Osteoblast (primary cell): ENCODE measurements at regions not wholly inside any gene's neighbourhood (a gene's known extent, or its start where the extent isn't known, plus 50 kb on each side); places are given as distances from the start of the nearest gene placed in this dataset.

Experiments
- DNase-seq: peaks from one replicate; pipeline ENCODE4 v3.0.0; 2011; ENCODE audit warnings: low spot score, mixed read lengths; ENCODE audit not compliant: insufficient read length; ENCODE audit errors: missing footprints
- H2AFZ ChIP-seq: 2 replicates; pipeline ENCODE4 v1.6.0; 2011; ENCODE audit warnings: mild to moderate bottlenecking, low read length
- H3K27ac ChIP-seq: 2 replicates; pipeline ENCODE4 v1.5.1; 2011; ENCODE audit warnings: mild to moderate bottlenecking, low read depth, low read length, moderate library complexity
- H3K27me3 ChIP-seq: 2 replicates; pipeline ENCODE4 v1.6.0; 2012; ENCODE audit warnings: mild to moderate bottlenecking, control low read depth, inconsistent platforms, low read length, moderate library complexity; ENCODE audit not compliant: insufficient read depth
- H3K36me3 ChIP-seq: 2 replicates; pipeline ENCODE4 v1.5.1; 2011; ENCODE audit warnings: mild to moderate bottlenecking, low read length, control low read depth, moderate library complexity; ENCODE audit not compliant: insufficient read depth
- H3K4me1 ChIP-seq: 2 replicates; pipeline ENCODE4 v1.5.1; 2011; ENCODE audit warnings: mild to moderate bottlenecking, low read length, control low read depth, moderate library complexity; ENCODE audit not compliant: insufficient read depth
- H3K4me2 ChIP-seq: 2 replicates; pipeline ENCODE4 v1.6.0; 2011; ENCODE audit warnings: mild to moderate bottlenecking, low read length; ENCODE audit not compliant: insufficient read depth
- H3K4me3 ChIP-seq: fragments of 200-600 bp; sonication (generic); 3 replicates; pipeline ENCODE4 v1.5.1; 2012; ENCODE audit warnings: mild to moderate bottlenecking, low read length, inconsistent platforms; ENCODE audit not compliant: insufficient read depth
- H3K79me2 ChIP-seq: 2 replicates; pipeline ENCODE4 v1.6.0; 2012; ENCODE audit warnings: mild to moderate bottlenecking, low read length, control low read depth, inconsistent platforms; ENCODE audit not compliant: insufficient read depth
- H3K9me3 ChIP-seq: 2 replicates; pipeline ENCODE4 v1.5.1; 2011; ENCODE audit warnings: low read depth, low read length, control low read depth
- H4K20me1 ChIP-seq: 2 replicates; pipeline ENCODE4 v1.6.0; 2012; ENCODE audit warnings: mild to moderate bottlenecking, low read length, control low read depth; ENCODE audit not compliant: insufficient read depth
- TF ChIP-seq, protein P1 (sequence below): IDR thresholded peaks from 2 replicates; pipeline ENCODE4 v1.5.1; 2011; ENCODE audit warnings: mild to moderate bottlenecking, low read depth, low read length, moderate library complexity; ENCODE audit errors: extremely low read depth

- H4K20me1 ChIP-seq = no peaks in the 10 kb centered on the region
- no peaks in the 10 kb centered on the region for H3K4me1 ChIP-seq
- H3K27me3 ChIP-seq = no peaks in the 10 kb centered on the region
- H3K79me2 ChIP-seq = no peaks in the 10 kb centered on the region
- no peaks in the 10 kb centered on the region for H3K9me3 ChIP-seq
- no peak overlapping the region for H3K4me3 ChIP-seq
- no peak overlapping the region for H3K27ac ChIP-seq
- TF ChIP-seq, protein P1, sequence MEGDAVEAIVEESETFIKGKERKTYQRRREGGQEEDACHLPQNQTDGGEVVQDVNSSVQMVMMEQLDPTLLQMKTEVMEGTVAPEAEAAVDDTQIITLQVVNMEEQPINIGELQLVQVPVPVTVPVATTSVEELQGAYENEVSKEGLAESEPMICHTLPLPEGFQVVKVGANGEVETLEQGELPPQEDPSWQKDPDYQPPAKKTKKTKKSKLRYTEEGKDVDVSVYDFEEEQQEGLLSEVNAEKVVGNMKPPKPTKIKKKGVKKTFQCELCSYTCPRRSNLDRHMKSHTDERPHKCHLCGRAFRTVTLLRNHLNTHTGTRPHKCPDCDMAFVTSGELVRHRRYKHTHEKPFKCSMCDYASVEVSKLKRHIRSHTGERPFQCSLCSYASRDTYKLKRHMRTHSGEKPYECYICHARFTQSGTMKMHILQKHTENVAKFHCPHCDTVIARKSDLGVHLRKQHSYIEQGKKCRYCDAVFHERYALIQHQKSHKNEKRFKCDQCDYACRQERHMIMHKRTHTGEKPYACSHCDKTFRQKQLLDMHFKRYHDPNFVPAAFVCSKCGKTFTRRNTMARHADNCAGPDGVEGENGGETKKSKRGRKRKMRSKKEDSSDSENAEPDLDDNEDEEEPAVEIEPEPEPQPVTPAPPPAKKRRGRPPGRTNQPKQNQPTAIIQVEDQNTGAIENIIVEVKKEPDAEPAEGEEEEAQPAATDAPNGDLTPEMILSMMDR = no peak
- H3K36me3 ChIP-seq = no peaks in the 10 kb centered on the region
- H2AFZ ChIP-seq = no peak overlapping the region
- DNase-seq = no peak
- H3K4me2 ChIP-seq = no peak overlapping the region
Measured at GRCh38 chr11:50155508-50155907, 122.8 kb downstream of the OR4C45 start.

DNA sequence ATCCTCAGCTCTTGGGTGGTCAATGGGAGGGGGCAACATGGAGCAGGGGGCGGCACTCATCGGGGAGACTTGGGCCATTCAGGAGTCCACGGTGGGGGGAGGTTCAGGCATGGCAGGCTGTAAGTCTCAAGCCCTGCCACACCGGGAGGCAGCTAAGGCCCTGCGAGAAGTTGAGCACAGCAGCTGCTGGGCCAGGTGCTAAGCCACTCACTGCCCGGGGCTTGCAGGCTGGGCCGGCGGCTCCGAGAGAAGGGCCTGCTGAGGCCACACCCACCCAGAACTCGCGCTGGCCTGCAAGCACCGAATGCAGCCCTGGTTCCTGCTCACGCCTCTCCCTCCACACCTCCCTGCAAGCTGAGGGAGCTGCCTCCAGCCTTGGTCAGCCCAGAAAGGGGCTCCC, 131.4 kb downstream of the OR4C45 start:
- Histone ChIP-seq H3K4me3 (no peak overlapping the region), H3K9me3 (no peaks in the 10 kb centered on the region), H3K4me1 (no peaks in the 10 kb centered on the region), H3K36me3 (no peaks in the 10 kb centered on the region), H3K27ac (no peak overlapping the region), H2AFZ (no peak overlapping the region), H4K20me1 (no peaks in the 10 kb centered on the region), H3K27me3 (no peaks in the 10 kb centered on the region), H3K79me2 (no peaks in the 10 kb centered on the region), H3K4me2 (no peak overlapping the region)
- TF ChIP-seq, protein P1 = no peak
- no peak for DNase-seq

- Histone ChIP-seq H3K4me3 (no peak overlapping the region), H3K4me1 (no peaks in the 10 kb centered on the region), H3K36me3 (no peaks in the 10 kb centered on the region), H2AFZ (no peak overlapping the region), H4K20me1 (no peaks in the 10 kb centered on the region), H3K27me3 (no peaks in the 10 kb centered on the region), H3K4me2 (no peak overlapping the region), H3K27ac (no peak overlapping the region), H3K79me2 (no peaks in the 10 kb centered on the region), H3K9me3 (no peaks in the 10 kb centered on the region)
- TF ChIP-seq, protein P1 = no peak
- DNase-seq = no peak
Measured at GRCh38 chr11:50169634-50170033, 137.0 kb downstream of the OR4C45 start.

- H3K27ac ChIP-seq = no peak overlapping the region
- H3K27me3 ChIP-seq = no peaks in the 10 kb centered on the region
- H4K20me1 ChIP-seq = no peaks in the 10 kb centered on the region
- no peak overlapping the region for H3K4me3 ChIP-seq
- no peak for DNase-seq
- H3K9me3 ChIP-seq = no peaks in the 10 kb centered on the region
- H3K36me3 ChIP-seq = no peaks in the 10 kb centered on the region
- no peak overlapping the region for H3K4me2 ChIP-seq
- no peak overlapping the region for H2AFZ ChIP-seq
- H3K4me1 ChIP-seq = no peaks in the 10 kb centered on the region
- H3K79me2 ChIP-seq = no peaks in the 10 kb centered on the region
- TF ChIP-seq, protein P1 = no peak
Measured at GRCh38 chr11:50170115-50170514, 137.4 kb downstream of the OR4C45 start.
